Lung (tissue), 11 donors: ENCODE measurements at regions not wholly inside any gene's neighbourhood (a gene's known extent, or its start where the extent isn't known, plus 50 kb on each side); places are given as distances from the start of the nearest gene placed in this dataset.

Source experiments
- ATAC-seq: fragments of 200-7000 bp; cut with Tn5 transposase; one replicate; pipeline ENCODE4 v1.9.1; 2020; ENCODE audit warnings: moderate number of reproducible peaks; ENCODE audit not compliant: insufficient read depth, low FRiP score
- DNase-seq, 3 donors: peaks; one replicate each; pipeline ENCODE4 v3.0.0-alpha.2; 2013 to 2017
- H3K27ac ChIP-seq, 2 donors: one replicate each; pipeline ENCODE4 v1.5.1; 2013; ENCODE audit warnings: mild to moderate bottlenecking in 2 of 2, moderate library complexity in 2 of 2, control low read depth in 1 of 2, inconsistent platforms in 1 of 2, low read depth in 1 of 2, low read length in 1 of 2
- H3K27me3 ChIP-seq, 3 donors: one replicate each; pipeline ENCODE4 v1.5.1; 2013; ENCODE audit warnings: low read length in 2 of 3; ENCODE audit not compliant: control insufficient read depth in 3 of 3, insufficient read depth in 3 of 3
- H3K36me3 ChIP-seq, 4 donors: one replicate each; pipeline ENCODE4 v1.5.1; 2013; ENCODE audit warnings: low read length in 4 of 4, mild to moderate bottlenecking in 1 of 4, moderate library complexity in 1 of 4; ENCODE audit not compliant: control insufficient read depth in 4 of 4, insufficient read depth in 4 of 4
- H3K4me1 ChIP-seq, 5 donors: one replicate each; pipeline ENCODE4 v1.5.1; 2013; ENCODE audit warnings: low read length in 5 of 5, mild to moderate bottlenecking in 2 of 5, moderate library complexity in 1 of 5; ENCODE audit not compliant: control insufficient read depth in 5 of 5, insufficient read depth in 5 of 5
- H3K4me3 ChIP-seq: one replicate; pipeline ENCODE4 v1.5.1; 2013; ENCODE audit warnings: mild to moderate bottlenecking, control low read depth, moderate library complexity
- H3K9ac ChIP-seq, 2 donors: one replicate each; pipeline ENCODE4 v1.5.1; 2013; ENCODE audit warnings: low read length in 2 of 2, control low read depth in 1 of 2; ENCODE audit not compliant: insufficient read depth in 1 of 2
- H3K9me3 ChIP-seq, 4 donors: one replicate each; pipeline ENCODE4 v1.5.1; 2013; ENCODE audit warnings: low read length in 3 of 4, mild to moderate bottlenecking in 1 of 4, moderate library complexity in 1 of 4; ENCODE audit not compliant: control insufficient read depth in 4 of 4, insufficient read depth in 3 of 4
- WGBS, 2 donors: extraction: QIAGEN DNeasy Blood & Tissue Kit; methylation state at CpG; one replicate each; pipeline ENCODE4 v1.1.7; 2013; 5-methylcytosine and 5-hydroxymethylcytosine counted together
- TF ChIP-seq, protein P1 (sequence below): IDR thresholded peaks from 2 replicates; pipeline ENCODE4 v1.5.1; 2012; ENCODE audit warnings: mild to moderate bottlenecking; ENCODE audit errors: control extremely low read depth, extremely low read depth
- donor health status: control.
- donor health status: control.
- donor health status: Bipolar disorder and iron deficiency.
- donor health status: healthy.
- donor health status: DM: yes; HTN: yes; CAD: no.

DNA sequence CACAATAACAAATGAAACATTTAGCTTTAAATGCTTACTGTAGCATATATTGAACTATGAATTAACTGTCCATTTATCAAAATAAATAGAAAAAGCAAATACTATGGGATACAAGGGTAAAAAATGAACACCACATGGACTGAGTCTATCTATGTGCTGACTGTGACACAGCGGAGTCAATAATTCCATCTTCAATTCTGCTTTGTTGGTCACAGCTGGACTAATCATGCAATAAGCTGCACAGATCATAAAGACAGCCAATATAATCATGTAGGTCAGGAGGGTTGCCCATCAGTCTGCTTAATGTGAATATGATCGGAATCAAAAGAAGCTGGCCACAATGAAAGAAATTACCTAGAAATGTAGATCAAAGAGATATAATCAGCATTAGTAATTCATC, 95.7 kb upstream of the FAM47A start:
- Histone ChIP-seq H3K9me3 (no peaks in the 10 kb centered on the region), H3K27me3 (no peaks in the 10 kb centered on the region), H3K9ac (no peak overlapping the region), H3K4me3 (no peak overlapping the region), H3K36me3 (no peaks in the 10 kb centered on the region), H3K27ac (no peak overlapping the region), H3K4me1 (no peaks in the 10 kb centered on the region)
- ATAC-seq = no peak
- 95 to 98% methylated on average over 2 of the region's 2 CpGs for WGBS, 2 donors
- TF ChIP-seq, protein P1, sequence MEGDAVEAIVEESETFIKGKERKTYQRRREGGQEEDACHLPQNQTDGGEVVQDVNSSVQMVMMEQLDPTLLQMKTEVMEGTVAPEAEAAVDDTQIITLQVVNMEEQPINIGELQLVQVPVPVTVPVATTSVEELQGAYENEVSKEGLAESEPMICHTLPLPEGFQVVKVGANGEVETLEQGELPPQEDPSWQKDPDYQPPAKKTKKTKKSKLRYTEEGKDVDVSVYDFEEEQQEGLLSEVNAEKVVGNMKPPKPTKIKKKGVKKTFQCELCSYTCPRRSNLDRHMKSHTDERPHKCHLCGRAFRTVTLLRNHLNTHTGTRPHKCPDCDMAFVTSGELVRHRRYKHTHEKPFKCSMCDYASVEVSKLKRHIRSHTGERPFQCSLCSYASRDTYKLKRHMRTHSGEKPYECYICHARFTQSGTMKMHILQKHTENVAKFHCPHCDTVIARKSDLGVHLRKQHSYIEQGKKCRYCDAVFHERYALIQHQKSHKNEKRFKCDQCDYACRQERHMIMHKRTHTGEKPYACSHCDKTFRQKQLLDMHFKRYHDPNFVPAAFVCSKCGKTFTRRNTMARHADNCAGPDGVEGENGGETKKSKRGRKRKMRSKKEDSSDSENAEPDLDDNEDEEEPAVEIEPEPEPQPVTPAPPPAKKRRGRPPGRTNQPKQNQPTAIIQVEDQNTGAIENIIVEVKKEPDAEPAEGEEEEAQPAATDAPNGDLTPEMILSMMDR = no peak
- DNase-seq = no peak

DNA sequence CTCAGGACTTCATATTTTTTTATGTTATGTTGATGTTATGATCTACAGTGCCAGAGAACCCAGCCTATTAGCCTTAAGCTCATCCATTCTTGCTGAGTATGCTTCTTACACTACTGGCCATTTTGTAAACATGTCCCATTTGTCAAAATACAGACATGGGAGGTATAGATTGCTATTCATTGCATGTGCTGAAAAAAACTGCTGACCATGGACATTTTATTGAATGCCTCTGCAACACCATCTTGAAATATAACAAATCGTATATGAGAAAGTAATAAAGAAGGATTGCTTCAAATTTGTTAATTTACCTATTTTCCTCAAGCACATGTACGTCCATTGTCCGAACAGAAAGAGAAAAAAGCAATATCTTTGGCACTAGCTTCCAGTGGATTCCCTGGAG, 91.5 kb upstream of the FAM47A start:
- no peaks in the 10 kb centered on the region for H3K9me3 ChIP-seq
- ATAC-seq (no peak), DNase-seq (no peak)
- H3K27ac ChIP-seq = no peak overlapping the region
- H3K27me3 ChIP-seq = no peaks in the 10 kb centered on the region
- TF ChIP-seq, protein P1 = no peak
- no peaks in the 10 kb centered on the region for H3K4me1 ChIP-seq
- H3K4me3 ChIP-seq = no peak overlapping the region
- H3K36me3 ChIP-seq = no peaks in the 10 kb centered on the region
- WGBS, 2 donors = 71 to 86% methylated on average over 3 of the region's 3 CpGs
- no peak overlapping the region for H3K9ac ChIP-seq

DNA sequence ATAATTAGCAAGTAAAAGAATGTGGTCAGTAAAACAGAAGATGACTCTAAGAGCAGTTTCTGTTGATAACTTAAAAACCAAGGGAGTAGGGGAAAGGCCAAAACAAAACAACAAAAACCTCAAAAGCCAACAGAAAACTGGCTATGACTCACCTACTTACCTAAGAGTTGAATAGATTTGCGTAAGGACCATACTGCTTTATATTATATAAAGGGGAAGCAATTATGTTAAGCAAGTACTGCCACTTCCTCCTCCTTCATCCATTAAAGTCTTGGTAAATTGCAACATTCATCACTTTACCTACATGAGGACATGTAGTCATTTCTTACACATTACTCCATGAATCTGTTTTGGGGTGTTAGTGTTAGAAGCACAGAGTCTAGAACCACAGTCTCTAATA, 85.9 kb upstream of the FAM47A start:
- TF ChIP-seq, protein P1 = no peak
- Histone ChIP-seq H3K36me3 (no peaks in the 10 kb centered on the region), H3K27me3 (no peaks in the 10 kb centered on the region), H3K9me3 (peaks cover 0 to 4% (median 1%) of the 10 kb centered on the region in 4 donors), H3K4me1 (no peaks in the 10 kb centered on the region), H3K27ac (no peak overlapping the region), H3K9ac (no peak overlapping the region), H3K4me3 (no peak overlapping the region)
- 43 to 67% methylated on average over 1 of the region's 1 CpG for WGBS, 2 donors
- ATAC-seq (no peak), DNase-seq (no peak)

DNA sequence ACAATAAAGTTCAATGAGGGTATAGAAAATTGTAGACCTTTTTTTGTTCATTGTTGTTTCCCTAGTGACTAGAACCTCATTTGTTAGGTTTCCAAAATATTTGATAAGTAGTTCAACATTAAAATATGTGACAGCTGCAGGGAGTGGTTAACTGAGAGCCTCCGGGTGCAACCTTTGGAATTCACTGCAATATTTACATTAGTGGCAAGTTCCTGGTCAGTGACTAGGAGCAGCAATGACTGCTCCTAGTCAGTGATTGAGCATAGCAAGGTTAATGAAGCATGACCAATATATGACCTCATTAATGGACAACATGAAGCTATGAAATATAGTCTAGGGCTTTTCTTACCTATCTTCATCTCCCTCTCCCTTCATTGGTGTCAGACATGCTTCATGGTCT, 65.8 kb upstream of the FAM47A start:
- no peak for ATAC-seq
- H3K4me1 ChIP-seq = no peaks in the 10 kb centered on the region
- H3K36me3 ChIP-seq = no peaks in the 10 kb centered on the region
- H3K27me3 ChIP-seq = no peaks in the 10 kb centered on the region
- no peak overlapping the region for H3K27ac ChIP-seq
- WGBS, 2 donors = 59% methylated on average over 1 of the region's 1 CpG
- H3K4me3 ChIP-seq = no peak overlapping the region
- H3K9ac ChIP-seq = no peak overlapping the region
- DNase-seq = no peak
- H3K9me3 ChIP-seq = no peaks in the 10 kb centered on the region
- TF ChIP-seq, protein P1 = no peak
